AG04450 (cell line): ENCODE measurements at regions not wholly inside any gene's neighbourhood (a gene's known extent, or its start where the extent isn't known, plus 50 kb on each side); places are given as distances from the start of the nearest gene placed in this dataset.

Source experiments
- CTCF ChIA-PET: fragments of 300-600, 350-600 bp; formaldehyde crosslinking; extraction: SDS; loops from one replicate; lab custom pipeline; 2022; ENCODE audit warnings: antibody characterized with exemption, inconsistent platforms; lab: Charles Lee
- POLR2A ChIA-PET: fragments of 350-600 bp; formaldehyde crosslinking; extraction: SDS; loops from one replicate; lab custom pipeline; 2021; ENCODE audit warnings: antibody characterized with exemption, inconsistent platforms; lab: Yijun Ruan, JAX
- DNase-seq: peaks from one replicate; pipeline ENCODE4 v3.0.0-alpha.2; 2011; ENCODE audit warnings: low read depth, low spot score
- H3K27ac ChIP-seq: one replicate; pipeline ENCODE4 v1.5.1; 2012; ENCODE audit warnings: low read depth, low read length, control low read depth
- H3K27me3 ChIP-seq: one replicate; pipeline ENCODE4 v1.6.0; 2012; ENCODE audit warnings: low read length; ENCODE audit not compliant: control insufficient read depth, insufficient read depth
- H3K4me3 ChIP-seq: 2 replicates; pipeline ENCODE4 v1.5.1; 2011; ENCODE audit warnings: mild to moderate bottlenecking, low read depth, low read length, control low read depth
- H3K9me3 ChIP-seq: 2 replicates; pipeline ENCODE4 v1.5.1; 2012; ENCODE audit warnings: low read length; ENCODE audit not compliant: control insufficient read depth, insufficient read depth
- TF ChIP-seq, protein P1 (sequence below): IDR thresholded peaks from 2 replicates; pipeline ENCODE4 v1.5.1; 2011; ENCODE audit warnings: low read depth, low read length, control low read depth, inconsistent platforms

DNA sequence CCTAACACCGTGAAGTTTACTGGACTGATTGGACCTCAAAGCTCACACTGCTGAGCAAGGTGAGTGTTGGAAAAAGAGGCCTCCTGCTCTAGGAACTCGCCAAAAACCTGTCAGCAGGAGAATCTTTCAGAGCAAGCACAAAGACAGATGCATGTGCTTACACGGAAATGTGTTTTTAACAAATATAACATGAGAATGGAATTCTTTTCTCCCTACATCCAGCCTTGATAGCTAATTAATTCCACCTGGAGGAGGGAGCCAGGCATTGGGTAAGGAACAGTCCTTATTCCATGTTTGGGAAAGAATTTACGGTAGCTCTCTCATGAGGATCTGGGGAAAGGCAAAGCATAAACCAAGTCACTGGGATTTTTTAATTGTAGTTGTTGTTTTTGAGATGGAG lies 98.8 kb downstream of the KLF4 start:
- no peak for DNase-seq
- TF ChIP-seq, protein P1, sequence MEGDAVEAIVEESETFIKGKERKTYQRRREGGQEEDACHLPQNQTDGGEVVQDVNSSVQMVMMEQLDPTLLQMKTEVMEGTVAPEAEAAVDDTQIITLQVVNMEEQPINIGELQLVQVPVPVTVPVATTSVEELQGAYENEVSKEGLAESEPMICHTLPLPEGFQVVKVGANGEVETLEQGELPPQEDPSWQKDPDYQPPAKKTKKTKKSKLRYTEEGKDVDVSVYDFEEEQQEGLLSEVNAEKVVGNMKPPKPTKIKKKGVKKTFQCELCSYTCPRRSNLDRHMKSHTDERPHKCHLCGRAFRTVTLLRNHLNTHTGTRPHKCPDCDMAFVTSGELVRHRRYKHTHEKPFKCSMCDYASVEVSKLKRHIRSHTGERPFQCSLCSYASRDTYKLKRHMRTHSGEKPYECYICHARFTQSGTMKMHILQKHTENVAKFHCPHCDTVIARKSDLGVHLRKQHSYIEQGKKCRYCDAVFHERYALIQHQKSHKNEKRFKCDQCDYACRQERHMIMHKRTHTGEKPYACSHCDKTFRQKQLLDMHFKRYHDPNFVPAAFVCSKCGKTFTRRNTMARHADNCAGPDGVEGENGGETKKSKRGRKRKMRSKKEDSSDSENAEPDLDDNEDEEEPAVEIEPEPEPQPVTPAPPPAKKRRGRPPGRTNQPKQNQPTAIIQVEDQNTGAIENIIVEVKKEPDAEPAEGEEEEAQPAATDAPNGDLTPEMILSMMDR = no peak
- H3K9me3 ChIP-seq = no peaks in the 10 kb centered on the region
- CTCF ChIA-PET = interaction anchor here (1.2 kb wide), 1 partner anchor 34 kb away, joined by 3 read pairs; no protein-coding TSS in a partner anchor
- POLR2A ChIA-PET = no interaction called here
- H3K27ac ChIP-seq = no peak overlapping the region
- H3K4me3 ChIP-seq = no peak overlapping the region
- no peaks in the 10 kb centered on the region for H3K27me3 ChIP-seq

DNA sequence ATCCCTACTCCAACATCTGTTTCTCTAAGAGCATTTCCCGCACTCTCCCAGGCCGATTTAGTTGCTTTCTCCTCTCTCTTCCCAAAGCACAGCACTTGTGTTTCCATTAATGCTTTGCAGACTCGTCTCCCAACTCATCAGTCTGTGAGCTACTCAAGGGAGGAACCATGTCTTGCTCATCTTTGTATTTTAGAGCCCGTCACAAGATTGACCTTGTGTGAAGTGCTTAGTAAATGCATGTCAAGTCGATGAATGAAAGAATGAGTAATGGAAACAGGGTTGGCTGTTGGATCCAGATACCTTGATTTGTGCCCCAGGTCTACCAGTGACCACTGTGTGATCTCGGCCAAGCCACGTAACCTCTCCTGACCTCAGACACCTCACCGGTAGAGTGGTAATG lies 99.3 kb downstream of the KLF4 start:
- H3K4me3 ChIP-seq = no peak overlapping the region
- no peaks in the 10 kb centered on the region for H3K27me3 ChIP-seq
- no peak for DNase-seq
- H3K27ac ChIP-seq = no peak overlapping the region
- POLR2A ChIA-PET = no interaction called here
- CTCF ChIA-PET = interaction anchor here (1.2 kb wide), 1 partner anchor 34 kb away, joined by 3 read pairs; no protein-coding TSS in a partner anchor
- TF ChIP-seq, protein P1 = no peak
- no peaks in the 10 kb centered on the region for H3K9me3 ChIP-seq

DNA sequence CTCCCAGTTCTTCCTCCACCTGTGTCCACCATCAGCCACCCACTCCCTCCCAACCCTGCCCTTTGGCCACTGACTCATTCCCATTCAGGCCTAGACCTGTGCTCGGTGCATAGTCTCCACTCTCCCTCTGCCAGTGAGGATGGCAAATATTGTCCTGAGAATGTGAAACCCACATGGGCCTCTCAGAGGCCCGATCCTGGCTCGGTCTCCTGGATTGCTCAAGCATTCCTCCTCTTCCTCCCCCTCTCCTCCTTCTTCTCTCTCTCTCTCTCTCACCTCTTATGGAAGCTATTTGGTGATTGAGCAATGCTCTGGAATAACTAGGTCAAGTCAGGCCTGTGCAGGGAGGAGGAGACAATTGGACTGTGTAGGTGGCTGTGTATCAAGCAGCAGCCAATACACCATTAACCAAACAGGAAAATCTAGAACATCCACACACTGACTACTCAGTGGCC lies 99.9 kb downstream of the KLF4 start:
- no peak for DNase-seq
- H3K4me3 ChIP-seq = no peak overlapping the region
- TF ChIP-seq, protein P1 = no peak
- H3K27ac ChIP-seq = no peak overlapping the region
- H3K9me3 ChIP-seq = no peaks in the 10 kb centered on the region
- H3K27me3 ChIP-seq = no peaks in the 10 kb centered on the region
- ChIA-PET CTCF (no interaction called here), POLR2A (no interaction called here)

DNA sequence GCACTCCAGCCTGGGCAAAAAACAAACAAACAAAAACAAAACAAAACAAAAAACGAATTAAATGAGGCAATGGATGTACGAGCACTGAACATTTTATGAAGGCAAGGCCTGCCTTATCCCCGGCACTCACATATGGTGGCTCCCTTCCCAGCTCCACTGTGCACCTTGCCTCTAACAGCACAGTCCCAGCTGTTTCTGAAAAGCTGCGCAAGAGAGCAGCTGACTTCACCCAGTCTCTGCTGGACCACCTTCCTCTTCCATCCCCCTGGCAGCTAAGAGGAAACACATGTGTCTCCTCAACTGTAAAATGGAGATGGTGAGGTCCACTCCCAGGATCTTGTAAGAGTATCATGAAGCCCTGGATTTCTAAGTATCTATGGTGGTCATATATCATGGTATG lies 100.7 kb downstream of the KLF4 start:
- ChIA-PET CTCF (no interaction called here), POLR2A (no interaction called here)
- Histone ChIP-seq H3K9me3 (no peaks in the 10 kb centered on the region), H3K27me3 (no peaks in the 10 kb centered on the region), H3K27ac (no peak overlapping the region), H3K4me3 (no peak overlapping the region)
- TF ChIP-seq, protein P1 = no peak
- no peak for DNase-seq

DNA sequence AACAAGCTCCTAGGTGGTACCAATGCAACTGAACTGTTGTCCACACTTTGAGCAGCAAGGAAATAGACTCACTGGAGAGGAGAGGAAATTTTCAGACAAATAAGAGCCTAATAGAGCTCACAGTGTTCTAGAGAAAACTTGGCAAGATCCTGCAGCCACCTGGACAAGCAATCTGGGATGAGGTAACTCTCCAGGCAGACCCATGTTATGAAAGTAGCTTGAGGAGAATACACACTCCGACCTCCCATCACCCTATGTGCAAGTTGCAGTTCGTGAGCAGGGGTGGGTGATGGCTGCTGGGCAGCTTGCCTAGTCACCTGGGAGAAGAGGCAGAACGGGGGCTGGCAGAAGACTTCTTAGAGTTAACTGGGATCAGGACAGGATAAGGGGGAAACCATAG lies 102.2 kb downstream of the KLF4 start:
- ChIA-PET POLR2A (no interaction called here), CTCF (no interaction called here)
- no peak for DNase-seq
- H3K9me3 ChIP-seq = no peaks in the 10 kb centered on the region
- H3K27ac ChIP-seq = no peak overlapping the region
- TF ChIP-seq, protein P1 = no peak
- no peak overlapping the region for H3K4me3 ChIP-seq
- no peaks in the 10 kb centered on the region for H3K27me3 ChIP-seq
